Neuron (in vitro differentiated cells): ENCODE measurements at regions not wholly inside any gene's neighbourhood (a gene's known extent, or its start where the extent isn't known, plus 50 kb on each side); places are given as distances from the start of the nearest gene placed in this dataset.

ENCODE experiments used
- H2AFZ ChIP-seq: one replicate; pipeline ENCODE4 v1.6.1; 2013; ENCODE audit warnings: low read depth, mild to moderate bottlenecking, inconsistent platforms, low read length, moderate library complexity
- H3K27me3 ChIP-seq: one replicate; pipeline ENCODE4 v1.6.1; 2013; ENCODE audit warnings: low read length; ENCODE audit not compliant: insufficient read depth
- H3K36me3 ChIP-seq: one replicate; pipeline ENCODE4 v1.6.1; 2013; ENCODE audit warnings: low read length; ENCODE audit not compliant: insufficient read depth
- H3K4me1 ChIP-seq: one replicate; pipeline ENCODE4 v1.6.1; 2013; ENCODE audit warnings: low read length; ENCODE audit not compliant: insufficient read depth
- H3K4me3 ChIP-seq: 2 replicates; pipeline ENCODE4 v1.5.1; 2013; ENCODE audit warnings: mild to moderate bottlenecking, low read length, moderate library complexity
- H3K9me3 ChIP-seq: one replicate; pipeline ENCODE4 v1.6.1; 2013; ENCODE audit warnings: low read length

- Histone ChIP-seq H3K4me3 (no peak overlapping the region), H3K4me1 (peaks cover 2% of the 10 kb centered on the region), H3K36me3 (peaks cover 45% of the 10 kb centered on the region), H2AFZ (no peak overlapping the region), H3K9me3 (peaks cover 15% of the 10 kb centered on the region), H3K27me3 (no peaks in the 10 kb centered on the region)
Measured at GRCh38 chr4:56186808-56187523, 200.3 kb downstream of the AASDH start.

DNA sequence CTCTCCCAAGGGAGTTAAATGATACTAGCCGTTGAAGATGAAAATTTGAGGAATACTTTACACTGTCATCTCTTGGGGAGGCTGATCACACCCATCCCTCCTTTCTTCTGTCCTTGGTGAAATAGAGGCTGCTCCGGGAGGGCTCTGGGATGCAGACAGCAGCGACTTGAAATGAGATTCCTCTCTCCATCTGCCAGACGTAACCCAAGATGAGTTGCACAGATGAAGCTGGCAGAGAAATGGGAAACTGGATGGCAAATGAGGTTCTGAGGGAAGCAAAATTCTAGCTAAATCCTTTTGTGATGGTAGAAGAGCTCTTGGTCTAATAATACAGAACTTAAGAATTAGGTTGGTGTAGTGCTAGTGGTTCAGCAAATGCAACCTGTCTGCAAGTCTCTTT is 201.4 kb downstream of the AASDH start:
- no peak overlapping the region for H2AFZ ChIP-seq
- H3K9me3 ChIP-seq, result peaks cover 8% of the 10 kb centered on the region
- H3K36me3 ChIP-seq, result peaks cover 49% of the 10 kb centered on the region
- H3K27me3 ChIP-seq, result no peaks in the 10 kb centered on the region
- no peak overlapping the region for H3K4me3 ChIP-seq
- peaks cover 2% of the 10 kb centered on the region for H3K4me1 ChIP-seq

DNA sequence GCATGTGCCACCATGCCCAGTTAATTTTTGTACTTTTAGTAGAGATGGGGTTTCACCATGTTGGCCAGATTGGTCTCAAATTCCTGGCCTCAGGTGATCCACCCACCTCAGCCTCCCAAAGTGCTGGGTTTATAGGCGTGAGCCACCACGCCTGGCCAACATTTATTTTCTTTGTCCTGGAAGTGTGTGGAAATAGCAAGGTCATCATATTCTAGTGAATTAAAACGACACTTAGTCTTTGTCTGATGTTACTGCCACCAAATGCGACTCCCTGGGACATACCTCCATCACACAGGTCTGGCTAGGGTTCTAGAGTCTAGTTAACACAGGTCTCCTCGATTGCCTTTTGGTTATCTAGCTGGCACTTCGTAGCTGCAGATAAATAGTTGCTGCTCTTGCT is 203.1 kb downstream of the AASDH start:
- H3K36me3 ChIP-seq, result peaks cover 50% of the 10 kb centered on the region
- H3K27me3 ChIP-seq, result no peaks in the 10 kb centered on the region
- no peak overlapping the region for H2AFZ ChIP-seq
- H3K4me1 ChIP-seq, result peaks cover 2% of the 10 kb centered on the region
- H3K9me3 ChIP-seq, result peaks cover 4% of the 10 kb centered on the region
- no peak overlapping the region for H3K4me3 ChIP-seq

DNA sequence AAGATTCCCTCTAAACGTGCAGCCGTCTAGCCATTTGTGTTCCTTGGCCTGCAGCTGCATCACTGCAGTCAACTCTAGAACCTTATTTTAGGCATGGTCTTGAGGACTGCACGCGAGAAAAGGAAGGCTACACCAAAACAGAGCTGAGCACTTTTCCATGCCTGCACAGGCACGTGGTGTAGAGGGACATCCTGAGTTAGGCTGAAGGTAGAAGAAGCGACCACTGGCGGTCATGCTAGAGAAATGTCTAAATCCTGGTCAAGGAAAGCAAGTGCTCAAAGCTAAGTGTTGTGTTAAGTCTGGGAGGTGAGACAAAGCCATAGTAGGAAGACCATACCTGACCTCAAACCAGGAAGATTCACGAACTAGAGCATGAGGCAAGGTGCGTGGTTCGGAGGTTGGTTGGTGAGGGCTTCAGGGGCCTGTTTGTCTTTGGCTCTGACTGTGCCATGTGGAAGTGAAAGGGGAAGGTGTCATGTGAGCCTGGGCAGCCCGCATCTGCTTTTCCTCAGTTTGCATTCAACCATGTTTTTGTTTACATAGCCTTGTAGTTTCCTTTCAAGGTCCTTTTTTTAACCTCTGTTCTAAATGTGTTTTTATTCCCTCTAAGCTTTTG is 203.8 kb downstream of the AASDH start:
- H3K36me3 ChIP-seq, result peaks cover 50% of the 10 kb centered on the region
- no peak overlapping the region for H2AFZ ChIP-seq
- no peak overlapping the region for H3K4me3 ChIP-seq
- peaks cover 2% of the 10 kb centered on the region for H3K4me1 ChIP-seq
- H3K9me3 ChIP-seq, result peaks cover 4% of the 10 kb centered on the region
- H3K27me3 ChIP-seq, result no peaks in the 10 kb centered on the region

- Histone ChIP-seq H3K27me3 (no peaks in the 10 kb centered on the region), H2AFZ (no peak overlapping the region), H3K9me3 (peaks cover 4% of the 10 kb centered on the region), H3K36me3 (peaks cover 43% of the 10 kb centered on the region), H3K4me3 (no peak overlapping the region), H3K4me1 (no peaks in the 10 kb centered on the region)
Measured at GRCh38 chr4:56182356-56182755, 204.9 kb downstream of the AASDH start.

DNA sequence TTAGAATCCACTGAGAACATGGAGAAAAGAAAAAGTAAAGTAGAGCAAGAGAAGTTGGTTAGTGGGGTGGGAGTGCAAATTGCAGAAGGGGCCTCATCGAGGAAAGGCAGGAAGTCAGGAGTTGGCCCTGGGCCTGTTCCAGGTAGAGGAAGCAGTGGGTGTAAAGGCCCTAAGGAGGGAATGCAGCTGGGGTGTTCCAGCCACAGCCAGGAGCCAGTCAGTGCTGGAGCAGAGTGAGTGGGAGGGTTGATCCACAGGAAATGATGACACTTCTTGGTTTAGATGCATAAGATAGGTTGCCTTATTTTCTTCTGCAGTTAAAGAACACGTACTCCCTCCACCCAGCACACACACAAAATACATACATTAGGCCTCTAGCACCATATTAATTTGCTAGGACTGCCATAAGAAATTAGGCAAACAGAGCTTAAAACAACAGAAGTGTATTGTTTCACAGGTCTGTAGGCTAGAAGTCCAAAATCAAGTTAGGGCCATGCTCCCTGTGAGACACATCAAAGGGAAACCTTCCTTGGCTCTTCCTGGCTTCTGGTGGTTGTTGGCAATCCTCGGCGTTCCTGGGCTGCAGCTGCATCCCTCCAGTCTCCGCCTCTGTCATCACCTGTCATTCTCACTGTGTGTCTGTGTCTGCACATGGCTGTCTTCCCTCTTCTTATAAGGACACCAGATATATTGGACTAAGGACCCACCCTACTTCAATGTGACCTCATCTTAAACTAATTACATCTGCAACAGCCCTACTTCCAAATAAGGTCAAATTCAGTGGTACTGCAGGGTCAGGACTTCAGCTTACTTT is 205.9 kb downstream of the AASDH start:
- no peaks in the 10 kb centered on the region for H3K4me1 ChIP-seq
- no peaks in the 10 kb centered on the region for H3K27me3 ChIP-seq
- H2AFZ ChIP-seq, result no peak overlapping the region
- peaks cover 4% of the 10 kb centered on the region for H3K9me3 ChIP-seq
- H3K4me3 ChIP-seq, result no peak overlapping the region
- peaks cover 40% of the 10 kb centered on the region for H3K36me3 ChIP-seq

DNA sequence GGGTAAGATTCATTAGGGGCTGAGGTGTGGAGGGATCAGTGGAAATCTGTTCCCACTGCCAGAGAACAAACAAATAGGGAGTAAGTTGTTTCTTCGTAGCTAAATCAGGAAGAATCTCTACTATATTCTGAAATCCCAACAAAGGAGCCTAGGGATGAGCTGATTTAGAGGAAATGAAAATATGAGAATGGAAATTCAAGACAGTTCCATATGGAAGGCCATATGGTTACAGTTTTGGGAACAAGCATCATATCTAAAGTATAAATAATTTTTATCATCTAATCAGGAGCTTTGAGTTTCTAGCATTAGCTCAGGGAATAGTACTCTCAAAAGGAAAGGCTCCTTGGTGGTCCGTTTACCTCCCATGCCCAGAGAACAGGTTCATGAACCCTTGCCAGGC is 218.2 kb downstream of the AASDH start:
- Histone ChIP-seq H3K27me3 (no peaks in the 10 kb centered on the region), H2AFZ (no peak overlapping the region), H3K36me3 (peaks cover 4% of the 10 kb centered on the region), H3K4me3 (no peak overlapping the region), H3K4me1 (no peaks in the 10 kb centered on the region), H3K9me3 (peaks cover 4% of the 10 kb centered on the region)

- H3K36me3 ChIP-seq, result no peaks in the 10 kb centered on the region
- H3K9me3 ChIP-seq, result peaks cover 4% of the 10 kb centered on the region
- no peaks in the 10 kb centered on the region for H3K4me1 ChIP-seq
- H3K27me3 ChIP-seq, result no peaks in the 10 kb centered on the region
- no peak overlapping the region for H2AFZ ChIP-seq
- H3K4me3 ChIP-seq, result no peak overlapping the region
Measured at GRCh38 chr4:56164907-56165306, 216.2 kb downstream of the CEP135 start.

DNA sequence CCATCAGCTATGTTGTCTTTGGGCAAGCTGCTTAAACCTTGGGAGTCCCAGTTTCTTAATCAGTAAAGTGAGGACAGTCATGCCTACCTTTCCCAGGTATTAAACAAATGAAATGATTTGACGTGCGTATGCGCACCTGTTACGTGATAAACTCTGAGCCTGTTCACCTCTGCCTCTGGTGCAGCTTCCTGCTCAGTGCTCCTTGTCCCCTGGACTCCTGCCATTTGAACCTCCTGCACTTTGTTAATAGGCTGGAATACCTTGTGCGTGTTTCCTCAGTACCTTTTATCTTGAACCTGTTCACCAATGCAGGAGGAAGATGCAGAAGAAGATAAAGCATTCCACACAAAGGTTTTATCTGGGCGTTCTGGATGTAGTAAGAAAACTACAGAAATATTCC is 211.9 kb downstream of the CEP135 start:
- no peaks in the 10 kb centered on the region for H3K36me3 ChIP-seq
- H2AFZ ChIP-seq, result no peak overlapping the region
- peaks cover 11% of the 10 kb centered on the region for H3K4me1 ChIP-seq
- no peaks in the 10 kb centered on the region for H3K27me3 ChIP-seq
- H3K4me3 ChIP-seq, result no peak overlapping the region
- H3K9me3 ChIP-seq, result no peaks in the 10 kb centered on the region

DNA sequence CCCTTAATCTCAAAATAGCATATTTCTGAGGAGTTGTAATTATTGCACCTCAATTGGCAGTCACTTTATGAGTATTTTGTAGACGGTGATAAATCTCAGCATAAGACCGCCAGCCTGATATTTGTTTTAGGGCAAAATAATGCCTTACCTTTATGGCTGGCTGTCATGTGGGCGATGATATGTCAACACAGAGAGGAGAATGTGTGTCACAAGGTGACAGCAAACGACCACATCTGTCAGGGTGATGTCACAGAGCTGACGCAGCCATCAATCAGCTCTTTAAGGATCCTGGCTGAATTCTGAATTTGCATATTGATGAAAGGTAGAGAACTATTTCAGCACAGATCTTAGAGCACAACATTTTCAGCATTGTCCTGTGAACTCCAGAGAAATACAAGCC is 209.7 kb downstream of the CEP135 start:
- H3K4me1 ChIP-seq, result peaks cover 11% of the 10 kb centered on the region
- H3K27me3 ChIP-seq, result no peaks in the 10 kb centered on the region
- H3K9me3 ChIP-seq, result no peaks in the 10 kb centered on the region
- H3K4me3 ChIP-seq, result no peak overlapping the region
- no peak overlapping the region for H2AFZ ChIP-seq
- H3K36me3 ChIP-seq, result peaks cover under 1% of the 10 kb centered on the region

- peaks cover 11% of the 10 kb centered on the region for H3K4me1 ChIP-seq
- H3K4me3 ChIP-seq, result no peak overlapping the region
- H2AFZ ChIP-seq, result no peak overlapping the region
- no peaks in the 10 kb centered on the region for H3K9me3 ChIP-seq
- H3K27me3 ChIP-seq, result no peaks in the 10 kb centered on the region
- H3K36me3 ChIP-seq, result peaks cover 4% of the 10 kb centered on the region
Measured at GRCh38 chr4:56156141-56156540, 207.4 kb downstream of the CEP135 start.

DNA sequence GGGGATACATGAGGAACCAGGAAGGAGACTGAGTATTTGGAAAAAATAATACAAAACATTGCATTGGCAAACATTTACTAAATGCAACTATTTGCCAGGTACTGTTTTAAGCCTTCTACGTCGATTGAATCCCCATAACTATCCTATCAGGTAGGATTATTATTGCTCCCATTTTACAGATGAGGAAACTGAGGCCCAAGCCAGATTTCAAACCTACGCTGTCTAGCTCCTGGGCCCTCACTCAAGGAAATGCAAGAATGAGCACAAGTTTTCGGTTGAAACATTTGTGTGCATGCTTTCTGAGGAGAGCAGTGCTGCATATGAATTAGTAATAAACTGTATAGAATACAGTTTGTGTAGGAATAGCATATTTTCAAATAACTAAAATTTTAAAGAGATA is 206.7 kb downstream of the CEP135 start:
- Histone ChIP-seq H3K4me1 (peaks cover 11% of the 10 kb centered on the region), H3K36me3 (peaks cover 4% of the 10 kb centered on the region), H3K4me3 (no peak overlapping the region), H2AFZ (no peak overlapping the region), H3K27me3 (no peaks in the 10 kb centered on the region), H3K9me3 (no peaks in the 10 kb centered on the region)

- H3K36me3 ChIP-seq, result peaks cover 4% of the 10 kb centered on the region
- no peaks in the 10 kb centered on the region for H3K9me3 ChIP-seq
- H3K27me3 ChIP-seq, result no peaks in the 10 kb centered on the region
Measured at GRCh38 chr4:56149591-56149990, 200.8 kb downstream of the CEP135 start.

More at GRCh38 chr4:56149591-56149990, 200.8 kb downstream of the CEP135 start:
- Histone ChIP-seq H2AFZ (no peak overlapping the region), H3K4me3 (no peak overlapping the region), H3K4me1 (no peaks in the 10 kb centered on the region)
